ENCODE measurements at regions not wholly inside any gene's neighbourhood (a gene's known extent, or its start where the extent isn't known, plus 50 kb on each side); places are given as distances from the start of the nearest gene placed in this dataset.

- H3K9me2 ChIP-seq (ENCODE audit: insufficient read depth) = no peaks in the 10 kb centered on the region
- RAD21 ChIA-PET (ENCODE audit: low non-redundant PET in 1 of 2, low total read pairs in 2 of 2, uncharacterized antibody in 2 of 2, unreplicated experiment in 2 of 2) = no interaction called here
Measured at GRCh38 chr2:22261165-22261564, 1123.8 kb upstream of the KLHL29 start.

More at GRCh38 chr2:22261165-22261564, 1123.8 kb upstream of the KLHL29 start:
- DNase-seq (ENCODE audit: low read depth, low spot score) (no peak), ATAC-seq (no peak)
- H3K36me3 ChIP-seq (ENCODE audit: control insufficient read depth in 1 of 2, insufficient read depth in 2 of 2, low read length in 2 of 2) = no peaks in the 10 kb centered on the region
- no peak overlapping the region for H3K4me2 ChIP-seq (ENCODE audit: low read length)
- H3K4me3 ChIP-seq (replicated peaks in 1 of 2; ENCODE audit: low read depth in 1 of 2, low read length in 2 of 2) = no peak overlapping the region
- no TSS peak for BruUV-seq (replicated peaks)
- intact Hi-C loops (cut with micrococcal nuclease) = no loop called here
- no peaks in the 10 kb centered on the region for H3K27me3 ChIP-seq (ENCODE audit: insufficient read depth, low read length)
- H3K79me2 ChIP-seq (ENCODE audit: insufficient read depth, low read length) = no peaks in the 10 kb centered on the region
- POLR2A ChIA-PET = no interaction called here
- no peak overlapping the region for H3K27ac ChIP-seq (ENCODE audit: low read depth, low read length)
- CTCF ChIA-PET = no interaction called here
- no peak overlapping the region for H2AFZ ChIP-seq (ENCODE audit: low read depth, low read length, poor library complexity, severe bottlenecking)
- no peak overlapping the region for H3K9ac ChIP-seq (ENCODE audit: low read length)
- peaks cover 3 to 7% of the 10 kb centered on the region in 2 experiments; a peak in 2 of 4 replicates for H3K9me3 ChIP-seq (ENCODE audit: control insufficient read depth in 1 of 2, insufficient read depth in 1 of 2, low read depth in 1 of 2, low read length in 2 of 2)
- H3K4me1 ChIP-seq (ENCODE audit: control insufficient read depth in 1 of 2, insufficient read depth in 2 of 2, low read length in 2 of 2) = no peaks in the 10 kb centered on the region
- TF ChIP-seq ELF1 (IDR thresholded peaks at IDR 0.05; ENCODE audit: borderline replicate concordance, low read depth) (no peak), EGR1 (IDR thresholded peaks at IDR 0.05; ENCODE audit: low read depth) (no peak), CTCF (IDR thresholded peaks at IDR 0.05 in 2 of 3, conservative IDR thresholded peaks at IDR 0.05 in 1 of 3; ENCODE audit: borderline replicate concordance in 1 of 3, insufficient read depth in 1 of 3, low read depth in 2 of 3, low read length in 2 of 3) (no peak), ZBTB33 (IDR thresholded peaks at IDR 0.05; ENCODE audit: extremely low read depth, insufficient replicate concordance, low read length) (no peak), JUND (IDR thresholded peaks at IDR 0.05) (no peak)
- H4K20me1 ChIP-seq (ENCODE audit: insufficient read depth) = no peaks in the 10 kb centered on the region
